IPS-20b (cell line): ENCODE measurements at regions not wholly inside any gene's neighbourhood (a gene's known extent, or its start where the extent isn't known, plus 50 kb on each side); places are given as distances from the start of the nearest gene placed in this dataset.

Experiments used
- H3K27ac ChIP-seq: one replicate; pipeline ENCODE4 v1.5.1; 2013; ENCODE audit warnings: low read length
- H3K27me3 ChIP-seq: 2 replicates; pipeline ENCODE4 v1.6.1; 2013; ENCODE audit warnings: mild to moderate bottlenecking, low read length, inconsistent platforms; ENCODE audit not compliant: insufficient read depth
- H3K36me3 ChIP-seq: 2 replicates; pipeline ENCODE4 v1.6.1; 2013; ENCODE audit warnings: low read depth, mild to moderate bottlenecking, inconsistent platforms, low read length, moderate library complexity; ENCODE audit not compliant: insufficient read depth
- H3K4me1 ChIP-seq: 2 replicates; pipeline ENCODE4 v1.6.1; 2013; ENCODE audit warnings: mild to moderate bottlenecking, control low read depth, inconsistent platforms, low read length, moderate library complexity; ENCODE audit not compliant: insufficient read depth
- H3K4me3 ChIP-seq: 2 replicates; pipeline ENCODE4 v1.5.1; 2013; ENCODE audit warnings: mild to moderate bottlenecking, low read length, inconsistent platforms
- H3K9ac ChIP-seq: 2 replicates; pipeline ENCODE4 v1.6.1; 2013; ENCODE audit warnings: low read depth, mild to moderate bottlenecking, inconsistent platforms, low read length, moderate library complexity
- H3K9me3 ChIP-seq: 2 replicates; pipeline ENCODE4 v1.6.1; 2013; ENCODE audit warnings: mild to moderate bottlenecking, low read depth, low read length, inconsistent platforms; ENCODE audit not compliant: insufficient read depth

DNA sequence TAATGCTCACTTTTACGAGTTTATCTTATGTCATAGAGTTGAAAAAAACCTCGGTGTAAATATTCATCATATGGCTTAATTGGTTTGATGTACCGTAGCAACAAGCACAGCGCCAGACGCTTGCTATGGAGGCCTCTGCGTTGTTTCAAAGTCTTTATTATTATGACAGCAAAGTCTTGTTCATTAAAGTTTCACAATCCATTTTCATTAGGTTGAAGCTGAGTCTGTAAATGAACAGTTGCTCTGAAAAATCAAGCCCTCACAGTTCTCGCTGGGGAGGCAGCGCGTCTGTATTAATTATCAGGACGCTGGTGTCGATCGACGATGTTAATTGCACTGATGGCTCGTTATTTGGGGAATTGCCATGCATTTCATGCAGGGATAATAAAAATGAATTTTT is 185.6 kb downstream of the INSC start:
- H3K4me1 ChIP-seq = peaks cover 9% of the 10 kb centered on the region; the same call in 1 of the 2 replicates
- no peaks in the 10 kb centered on the region for H3K36me3 ChIP-seq
- no peaks in the 10 kb centered on the region for H3K27me3 ChIP-seq
- H3K4me3 ChIP-seq = no peak overlapping the region
- H3K9ac ChIP-seq = no peak overlapping the region
- no peak overlapping the region for H3K27ac ChIP-seq
- no peaks in the 10 kb centered on the region for H3K9me3 ChIP-seq

DNA sequence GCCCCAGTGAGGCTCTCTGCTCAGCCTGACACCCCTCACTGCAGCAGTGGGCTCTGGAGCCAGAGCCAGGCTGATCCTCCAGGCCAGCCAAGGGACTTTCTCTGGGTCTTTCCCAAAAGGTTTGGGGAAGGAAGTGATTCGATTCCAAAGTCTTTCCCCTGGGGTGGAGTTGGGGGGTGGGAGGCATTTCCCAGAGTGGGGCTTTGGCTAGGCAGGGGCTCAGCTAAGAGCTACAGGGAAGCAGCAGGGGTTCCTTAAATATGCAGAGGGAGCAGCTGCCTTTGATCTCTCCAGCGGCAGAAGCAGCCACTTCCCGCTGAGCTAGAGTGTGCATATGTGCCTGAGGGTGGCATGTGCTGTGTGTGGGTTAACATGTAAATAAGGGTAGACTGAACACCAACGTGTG is 192.9 kb downstream of the INSC start:
- no peaks in the 10 kb centered on the region for H3K36me3 ChIP-seq
- H3K27ac ChIP-seq = no peak overlapping the region
- no peaks in the 10 kb centered on the region for H3K9me3 ChIP-seq
- H3K4me1 ChIP-seq = no peaks in the 10 kb centered on the region; the same call in 1 of the 2 replicates
- no peak overlapping the region for H3K9ac ChIP-seq
- H3K4me3 ChIP-seq = 0 out of 2 replicates have a peak overlapping the region, but pooled peaks have one; percentile 10
- H3K27me3 ChIP-seq = no peaks in the 10 kb centered on the region

DNA sequence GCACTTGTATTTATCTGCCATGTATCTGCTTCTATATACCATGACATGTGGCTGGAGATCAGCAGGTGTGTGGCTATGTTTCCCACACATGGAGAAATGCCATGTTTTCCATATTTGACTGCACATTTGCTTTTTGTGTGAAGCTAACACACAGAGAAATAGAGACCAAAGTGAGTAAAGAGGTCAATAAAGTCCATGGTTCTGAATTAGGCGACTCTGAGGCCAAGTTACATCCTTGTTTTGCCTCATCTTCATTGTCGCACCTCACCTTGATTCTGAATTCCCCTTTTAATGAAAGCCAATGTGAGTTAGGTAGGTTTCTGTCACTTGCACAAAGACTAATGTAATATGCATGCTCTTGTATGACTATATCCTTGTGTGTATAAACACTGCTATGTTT is 194.1 kb downstream of the INSC start:
- no peaks in the 10 kb centered on the region for H3K9me3 ChIP-seq
- no peak overlapping the region for H3K9ac ChIP-seq
- H3K4me3 ChIP-seq = no peak overlapping the region
- H3K4me1 ChIP-seq = no peaks in the 10 kb centered on the region; the same call in 1 of the 2 replicates
- H3K36me3 ChIP-seq = no peaks in the 10 kb centered on the region
- no peaks in the 10 kb centered on the region for H3K27me3 ChIP-seq
- H3K27ac ChIP-seq = no peak overlapping the region

DNA sequence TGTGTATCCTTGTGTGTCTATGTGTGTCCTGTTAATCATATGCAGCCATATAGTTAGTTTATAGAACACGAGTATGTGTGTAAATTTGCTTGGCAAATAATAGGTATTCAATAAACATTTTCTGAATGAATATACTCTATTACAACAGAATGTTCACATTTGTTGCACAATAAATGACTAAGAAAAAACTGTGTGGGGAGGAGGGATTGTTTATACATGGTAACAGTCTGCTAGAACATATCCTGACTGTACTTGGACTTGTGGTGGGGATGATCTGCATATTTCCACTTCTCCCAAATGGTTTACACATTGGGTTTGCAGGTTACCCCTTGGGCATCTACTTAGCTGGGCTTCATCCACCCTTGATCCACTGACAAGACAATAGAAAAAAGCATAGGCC is 194.6 kb downstream of the INSC start:
- Histone ChIP-seq H3K27me3 (no peaks in the 10 kb centered on the region), H3K27ac (no peak overlapping the region), H3K4me3 (no peak overlapping the region), H3K9me3 (no peaks in the 10 kb centered on the region), H3K36me3 (no peaks in the 10 kb centered on the region), H3K4me1 (no peaks in the 10 kb centered on the region; the same call in 1 of the 2 replicates), H3K9ac (no peak overlapping the region)

DNA sequence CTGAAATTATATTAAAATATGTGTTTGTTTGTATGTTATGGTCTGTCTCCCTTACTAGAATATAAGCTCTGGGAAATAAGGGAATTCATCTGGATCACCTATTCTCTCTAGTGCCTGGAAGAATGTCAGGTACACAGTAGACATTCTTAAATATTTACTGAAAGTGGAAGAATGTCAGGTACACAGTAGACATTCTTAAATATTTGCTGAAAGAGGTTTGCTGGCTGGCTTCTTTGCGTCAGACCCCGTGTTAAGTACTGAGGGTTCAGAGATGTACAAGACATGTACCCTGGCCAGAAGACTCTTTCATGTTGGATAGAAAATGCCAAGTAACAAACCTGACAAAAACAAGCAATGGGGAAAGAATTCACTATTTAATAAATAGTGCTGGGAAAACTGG is 199.1 kb downstream of the INSC start:
- no peaks in the 10 kb centered on the region for H3K27me3 ChIP-seq
- H3K27ac ChIP-seq = no peak overlapping the region
- no peak overlapping the region for H3K9ac ChIP-seq
- H3K4me3 ChIP-seq = no peak overlapping the region
- H3K36me3 ChIP-seq = no peaks in the 10 kb centered on the region
- no peaks in the 10 kb centered on the region for H3K4me1 ChIP-seq
- no peaks in the 10 kb centered on the region for H3K9me3 ChIP-seq

DNA sequence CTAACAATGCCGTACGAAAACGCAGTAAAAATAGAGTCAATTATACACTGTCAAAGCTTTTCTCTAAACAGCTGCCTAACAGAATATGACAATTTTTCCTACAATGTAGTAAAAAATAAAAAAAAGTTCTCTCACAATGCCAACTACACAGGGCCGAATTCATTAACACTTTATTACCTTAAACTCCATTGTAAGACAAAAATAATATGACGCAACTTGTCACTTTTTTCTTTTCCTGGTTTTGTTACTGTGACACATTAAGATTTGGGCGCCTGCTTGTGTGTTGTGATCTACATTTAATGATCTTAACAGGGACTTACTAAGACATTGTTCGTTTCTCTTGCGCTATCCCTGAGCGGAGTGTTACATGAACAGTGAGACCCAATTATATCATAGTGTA is 204.1 kb downstream of the INSC start:
- Histone ChIP-seq H3K9me3 (no peaks in the 10 kb centered on the region), H3K27me3 (no peaks in the 10 kb centered on the region), H3K4me3 (no peak overlapping the region), H3K9ac (no peak overlapping the region), H3K36me3 (no peaks in the 10 kb centered on the region), H3K4me1 (no peaks in the 10 kb centered on the region), H3K27ac (no peak overlapping the region)

DNA sequence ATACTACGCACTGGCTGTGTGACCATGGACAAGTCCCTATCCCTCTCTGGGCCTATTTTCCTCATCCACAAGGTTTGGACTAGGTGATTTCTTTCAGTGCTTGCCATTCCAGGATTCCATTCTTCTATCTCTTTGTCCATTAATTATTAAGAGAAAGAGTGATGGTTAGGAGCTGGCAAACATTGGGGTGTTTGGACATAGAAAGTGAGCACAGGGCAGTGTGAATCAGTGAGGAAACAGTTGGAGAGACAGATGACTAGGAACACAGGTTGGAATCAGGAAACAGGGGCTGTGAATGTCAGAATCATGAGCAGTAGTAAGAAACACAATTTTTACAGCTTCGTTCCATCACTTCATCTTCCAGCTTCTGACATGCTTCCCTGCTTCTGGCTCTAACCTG is 211.8 kb downstream of the INSC start:
- Histone ChIP-seq H3K27me3 (no peaks in the 10 kb centered on the region), H3K4me1 (no peaks in the 10 kb centered on the region; the same call in 1 of the 2 replicates), H3K4me3 (no peak overlapping the region), H3K9ac (no peak overlapping the region), H3K27ac (no peak overlapping the region), H3K36me3 (no peaks in the 10 kb centered on the region), H3K9me3 (no peaks in the 10 kb centered on the region)

DNA sequence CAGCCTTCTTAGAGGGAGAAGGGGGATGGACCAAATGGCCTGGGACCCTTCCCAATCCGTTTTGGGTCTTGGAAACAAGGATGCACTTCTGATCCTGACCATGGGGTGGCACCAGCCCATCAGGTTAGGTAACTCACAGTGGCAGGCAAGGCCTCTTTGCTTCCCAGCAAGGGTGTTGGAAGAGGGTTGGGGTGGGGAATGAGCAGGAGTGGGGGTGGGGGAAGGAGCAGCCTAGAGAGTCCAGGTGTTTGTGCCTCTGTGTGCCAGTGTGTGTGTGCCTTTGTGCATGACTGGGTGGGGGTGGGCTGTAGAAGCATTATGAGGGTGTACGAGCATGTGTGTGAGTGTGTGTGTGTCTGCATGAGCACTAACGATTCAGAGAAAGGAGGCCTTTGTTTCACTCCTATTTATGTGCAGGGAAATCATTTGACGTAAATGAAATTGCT is 213.1 kb downstream of the INSC start:
- H3K9ac ChIP-seq = no peak overlapping the region
- no peaks in the 10 kb centered on the region for H3K9me3 ChIP-seq
- no peak overlapping the region for H3K4me3 ChIP-seq
- no peaks in the 10 kb centered on the region for H3K27me3 ChIP-seq
- H3K4me1 ChIP-seq = no peaks in the 10 kb centered on the region; the same call in 1 of the 2 replicates
- no peaks in the 10 kb centered on the region for H3K36me3 ChIP-seq
- no peak overlapping the region for H3K27ac ChIP-seq

DNA sequence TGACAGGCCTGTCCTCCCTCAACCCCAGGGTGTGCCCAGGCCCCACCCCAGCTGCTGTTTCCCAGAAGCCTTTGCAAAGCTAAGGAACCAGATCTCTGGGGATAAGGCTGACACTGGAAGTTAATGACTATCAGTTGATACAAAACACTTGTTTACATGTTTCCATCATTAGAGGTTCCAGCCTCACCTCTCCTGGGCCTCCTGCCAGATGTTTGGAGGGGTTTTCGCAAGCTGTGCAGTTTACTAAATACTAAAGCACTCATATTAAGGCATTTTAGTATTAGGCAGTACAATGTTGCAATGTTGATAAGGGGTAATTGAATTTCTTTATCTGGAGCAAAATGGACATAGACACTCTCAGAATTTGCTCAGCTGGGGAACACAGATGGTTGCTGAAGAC is 218.7 kb downstream of the INSC start:
- 0 out of 2 replicates have a peak, but pooled peaks cover 3% of the 10 kb centered on the region for H3K4me1 ChIP-seq
- no peaks in the 10 kb centered on the region; the same call in 1 of the 2 replicates for H3K27me3 ChIP-seq
- H3K27ac ChIP-seq = no peak overlapping the region
- H3K9ac ChIP-seq = no peak overlapping the region
- H3K4me3 ChIP-seq = no peak overlapping the region
- no peaks in the 10 kb centered on the region for H3K9me3 ChIP-seq
- H3K36me3 ChIP-seq = no peaks in the 10 kb centered on the region

DNA sequence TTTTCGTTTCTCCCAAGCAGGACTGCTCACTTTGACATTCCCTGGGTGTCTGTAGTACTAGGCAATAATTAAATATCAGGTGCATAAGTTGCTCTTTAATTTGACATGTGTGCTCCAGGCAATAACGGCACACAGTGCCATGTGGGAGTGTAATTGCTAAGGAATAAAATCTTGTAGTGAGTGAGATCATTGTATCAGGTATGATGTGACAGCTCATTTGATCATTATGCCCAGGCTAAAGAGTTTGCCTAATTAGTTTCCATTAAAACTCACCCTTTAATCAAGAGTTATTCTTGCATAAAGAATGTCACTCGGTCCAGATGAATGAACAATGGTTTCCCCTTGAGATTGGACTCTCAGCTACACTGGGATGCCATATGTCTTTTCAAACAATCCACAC is 220.0 kb downstream of the INSC start:
- Histone ChIP-seq H3K9me3 (no peaks in the 10 kb centered on the region; the same call in none of the 2 replicates), H3K27me3 (no peaks in the 10 kb centered on the region; the same call in 1 of the 2 replicates), H3K36me3 (no peaks in the 10 kb centered on the region), H3K27ac (no peak overlapping the region), H3K9ac (no peak overlapping the region), H3K4me1 (0 out of 2 replicates have a peak, but pooled peaks cover 3% of the 10 kb centered on the region), H3K4me3 (no peak overlapping the region)

DNA sequence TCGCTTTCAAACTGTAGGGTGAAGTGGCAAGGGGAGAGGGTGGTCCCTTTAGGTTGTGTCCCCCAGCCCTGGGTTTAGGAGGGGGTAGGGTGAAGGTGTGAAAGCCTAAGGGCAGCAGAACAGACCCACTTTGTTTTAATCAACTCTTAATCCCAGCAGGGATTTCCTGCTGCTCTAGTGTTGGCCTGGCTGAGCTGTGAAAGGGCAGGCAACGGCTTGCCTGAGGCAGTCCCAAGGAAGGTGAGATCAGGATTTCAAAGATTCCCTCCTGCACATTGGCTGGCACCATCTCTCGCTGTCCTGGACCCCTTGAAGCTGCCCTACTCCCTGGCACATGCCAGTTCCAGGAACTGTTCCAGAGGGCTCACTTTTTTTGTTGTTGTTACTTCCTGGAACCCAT is 221.3 kb downstream of the INSC start:
- no peaks in the 10 kb centered on the region; the same call in none of the 2 replicates for H3K9me3 ChIP-seq
- H3K27me3 ChIP-seq = no peaks in the 10 kb centered on the region; the same call in 1 of the 2 replicates
- no peak overlapping the region for H3K4me3 ChIP-seq
- H3K36me3 ChIP-seq = no peaks in the 10 kb centered on the region
- no peak overlapping the region for H3K9ac ChIP-seq
- no peak overlapping the region for H3K27ac ChIP-seq
- peaks cover 8% of the 10 kb centered on the region; the same call in 1 of the 2 replicates for H3K4me1 ChIP-seq

DNA sequence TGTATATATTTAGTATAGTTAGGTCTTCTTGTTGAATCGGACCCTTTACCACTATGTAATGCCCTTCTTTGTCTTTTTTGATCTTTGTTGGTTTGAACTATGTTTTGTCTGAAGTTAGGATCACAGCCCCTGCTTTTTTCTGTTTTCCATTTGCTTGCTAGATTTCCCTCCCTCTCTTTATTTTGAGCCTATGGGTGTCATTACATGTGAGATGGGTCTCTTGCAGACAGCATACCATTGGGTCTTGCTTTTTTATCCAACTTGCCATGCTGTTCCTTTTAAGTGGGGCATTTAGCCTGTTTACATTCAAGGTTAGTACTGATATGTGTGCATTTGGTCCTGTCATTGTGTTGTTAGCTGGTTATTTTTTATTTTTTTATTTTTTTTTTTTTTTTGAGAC is 224.6 kb downstream of the INSC start:
- H3K4me1 ChIP-seq = peaks cover 19% of the 10 kb centered on the region; the same call in 1 of the 2 replicates
- H3K27me3 ChIP-seq = no peaks in the 10 kb centered on the region; the same call in 1 of the 2 replicates
- no peak overlapping the region for H3K27ac ChIP-seq
- no peak overlapping the region for H3K4me3 ChIP-seq
- H3K9me3 ChIP-seq = no peaks in the 10 kb centered on the region; the same call in none of the 2 replicates
- no peaks in the 10 kb centered on the region for H3K36me3 ChIP-seq
- no peak overlapping the region for H3K9ac ChIP-seq
